ENCODE measurements at regions not wholly inside any gene's neighbourhood (a gene's known extent, or its start where the extent isn't known, plus 50 kb on each side); places are given as distances from the start of the nearest gene placed in this dataset.

DNA sequence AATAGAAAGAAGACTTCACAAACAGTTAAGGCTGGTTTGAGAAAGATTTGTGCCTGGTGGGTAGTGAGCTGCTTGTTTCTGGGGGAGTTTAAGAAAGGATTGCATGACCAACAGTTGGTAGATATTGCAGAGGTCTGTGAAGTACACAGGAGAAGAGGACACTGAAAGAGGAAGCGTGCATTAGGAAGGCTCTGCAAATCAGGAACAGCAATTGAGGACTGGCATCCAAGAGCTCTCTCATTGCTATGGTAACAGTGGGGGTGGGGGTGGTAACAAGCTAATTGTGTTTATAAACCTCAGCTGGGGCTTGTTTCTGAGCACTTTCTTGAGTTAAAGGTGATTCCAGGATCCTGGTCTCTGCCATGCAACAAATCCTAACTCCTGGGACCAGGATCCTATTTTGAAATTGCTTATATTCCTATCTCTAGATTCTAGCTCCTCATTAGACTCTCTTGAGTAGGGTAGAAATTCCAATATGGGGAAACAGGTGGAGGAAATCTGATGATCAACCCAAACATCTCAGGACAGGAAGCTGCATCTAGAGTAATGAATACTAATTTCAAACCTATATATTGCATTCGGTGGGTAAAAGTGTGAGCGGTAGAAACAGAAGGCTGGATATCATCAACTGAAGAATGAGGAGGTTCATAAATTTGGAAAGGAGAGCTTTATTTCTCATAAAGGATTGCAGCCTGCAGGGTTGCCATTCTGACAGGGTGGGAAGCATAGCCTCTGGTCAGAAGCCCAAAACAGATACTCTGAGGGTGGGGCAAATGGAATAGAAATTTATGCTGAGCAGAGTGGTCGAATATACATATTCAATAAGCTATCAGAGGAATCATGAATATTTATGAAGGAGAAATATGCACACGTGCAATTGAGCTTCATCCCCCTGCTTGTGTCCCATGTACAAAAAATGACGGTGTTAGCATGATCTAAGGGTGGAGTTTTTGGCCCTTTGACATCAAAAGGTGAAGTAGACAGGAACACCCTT, 79.4 kb downstream of the PTTG1 start (continued):
- no peak for TF ChIP-seq E2F1 (CRISPR knock-in tag; IDR thresholded peaks at IDR 0.05)

- no peaks in the 10 kb centered on the region for H3K27me3 Mint-ChIP-seq (ENCODE audit: low read depth)
- H3K36me3 Mint-ChIP-seq: no peaks in the 10 kb centered on the region
- no peaks in the 10 kb centered on the region; the same call in 1 of the 2 replicates for H3K9me3 Mint-ChIP-seq
- DNase-seq (ENCODE audit: low spot score) (no peak), ATAC-seq (no peak)
- CTCF ChIA-PET: no interaction called here
- no peak overlapping the region for H3K27ac Mint-ChIP-seq
- POLR2A ChIA-PET: no interaction called here
- no peak overlapping the region for H3K4me3 Mint-ChIP-seq
- TF ChIP-seq E2F5 (CRISPR knock-in tag; IDR thresholded peaks at IDR 0.05): no peak
- TF ChIP-seq MXD4 (CRISPR knock-in tag; IDR thresholded peaks at IDR 0.05; ENCODE audit: borderline replicate concordance): no peak
- TF ChIP-seq, protein P1, sequence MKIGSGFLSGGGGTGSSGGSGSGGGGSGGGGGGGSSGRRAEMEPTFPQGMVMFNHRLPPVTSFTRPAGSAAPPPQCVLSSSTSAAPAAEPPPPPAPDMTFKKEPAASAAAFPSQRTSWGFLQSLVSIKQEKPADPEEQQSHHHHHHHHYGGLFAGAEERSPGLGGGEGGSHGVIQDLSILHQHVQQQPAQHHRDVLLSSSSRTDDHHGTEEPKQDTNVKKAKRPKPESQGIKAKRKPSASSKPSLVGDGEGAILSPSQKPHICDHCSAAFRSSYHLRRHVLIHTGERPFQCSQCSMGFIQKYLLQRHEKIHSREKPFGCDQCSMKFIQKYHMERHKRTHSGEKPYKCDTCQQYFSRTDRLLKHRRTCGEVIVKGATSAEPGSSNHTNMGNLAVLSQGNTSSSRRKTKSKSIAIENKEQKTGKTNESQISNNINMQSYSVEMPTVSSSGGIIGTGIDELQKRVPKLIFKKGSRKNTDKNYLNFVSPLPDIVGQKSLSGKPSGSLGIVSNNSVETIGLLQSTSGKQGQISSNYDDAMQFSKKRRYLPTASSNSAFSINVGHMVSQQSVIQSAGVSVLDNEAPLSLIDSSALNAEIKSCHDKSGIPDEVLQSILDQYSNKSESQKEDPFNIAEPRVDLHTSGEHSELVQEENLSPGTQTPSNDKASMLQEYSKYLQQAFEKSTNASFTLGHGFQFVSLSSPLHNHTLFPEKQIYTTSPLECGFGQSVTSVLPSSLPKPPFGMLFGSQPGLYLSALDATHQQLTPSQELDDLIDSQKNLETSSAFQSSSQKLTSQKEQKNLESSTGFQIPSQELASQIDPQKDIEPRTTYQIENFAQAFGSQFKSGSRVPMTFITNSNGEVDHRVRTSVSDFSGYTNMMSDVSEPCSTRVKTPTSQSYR (CRISPR knock-in tag; IDR thresholded peaks at IDR 0.05): no peak
- no peak for TF ChIP-seq ZNF416 (CRISPR knock-in tag; IDR thresholded peaks at IDR 0.05)
- no peak for TF ChIP-seq ZNF512 (CRISPR knock-in tag; IDR thresholded peaks at IDR 0.05; ENCODE audit: borderline replicate concordance)
- no peak for TF ChIP-seq ZNF423 (CRISPR knock-in tag; IDR thresholded peaks at IDR 0.05)
- no peak for TF ChIP-seq FOXP1 (CRISPR knock-in tag; IDR thresholded peaks at IDR 0.05; ENCODE audit: borderline replicate concordance)
- no peak for TF ChIP-seq IRF2 (CRISPR knock-in tag; IDR thresholded peaks at IDR 0.05; ENCODE audit: borderline replicate concordance, low read depth)
- no peak for TF ChIP-seq CBFB (CRISPR knock-in tag; IDR thresholded peaks at IDR 0.05; ENCODE audit: low read depth)
- no peak for TF ChIP-seq ATF1 (CRISPR knock-in tag; IDR thresholded peaks at IDR 0.05)
- TF ChIP-seq, protein P2, sequence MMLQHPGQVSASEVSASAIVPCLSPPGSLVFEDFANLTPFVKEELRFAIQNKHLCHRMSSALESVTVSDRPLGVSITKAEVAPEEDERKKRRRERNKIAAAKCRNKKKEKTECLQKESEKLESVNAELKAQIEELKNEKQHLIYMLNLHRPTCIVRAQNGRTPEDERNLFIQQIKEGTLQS (CRISPR knock-in tag; conservative IDR thresholded peaks at IDR 0.05): no peak
- no peak for TF ChIP-seq ATF6 (CRISPR knock-in tag; IDR thresholded peaks at IDR 0.05)
- TF ChIP-seq, protein P3, sequence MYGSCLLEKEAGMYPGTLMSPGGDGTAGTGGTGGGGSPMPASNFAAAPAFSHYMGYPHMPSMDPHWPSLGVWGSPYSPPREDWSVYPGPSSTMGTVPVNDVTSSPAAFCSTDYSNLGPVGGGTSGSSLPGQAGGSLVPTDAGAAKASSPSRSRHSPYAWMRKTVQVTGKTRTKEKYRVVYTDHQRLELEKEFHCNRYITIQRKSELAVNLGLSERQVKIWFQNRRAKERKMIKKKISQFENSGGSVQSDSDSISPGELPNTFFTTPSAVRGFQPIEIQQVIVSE (CRISPR knock-in tag; IDR thresholded peaks at IDR 0.05; ENCODE audit: borderline replicate concordance): no peak
- no peak for TF ChIP-seq EMX1 (CRISPR knock-in tag; IDR thresholded peaks at IDR 0.05)
- no peak for TF ChIP-seq NFE2L1 (CRISPR knock-in tag; IDR thresholded peaks at IDR 0.05)
- TF ChIP-seq, protein P4, sequence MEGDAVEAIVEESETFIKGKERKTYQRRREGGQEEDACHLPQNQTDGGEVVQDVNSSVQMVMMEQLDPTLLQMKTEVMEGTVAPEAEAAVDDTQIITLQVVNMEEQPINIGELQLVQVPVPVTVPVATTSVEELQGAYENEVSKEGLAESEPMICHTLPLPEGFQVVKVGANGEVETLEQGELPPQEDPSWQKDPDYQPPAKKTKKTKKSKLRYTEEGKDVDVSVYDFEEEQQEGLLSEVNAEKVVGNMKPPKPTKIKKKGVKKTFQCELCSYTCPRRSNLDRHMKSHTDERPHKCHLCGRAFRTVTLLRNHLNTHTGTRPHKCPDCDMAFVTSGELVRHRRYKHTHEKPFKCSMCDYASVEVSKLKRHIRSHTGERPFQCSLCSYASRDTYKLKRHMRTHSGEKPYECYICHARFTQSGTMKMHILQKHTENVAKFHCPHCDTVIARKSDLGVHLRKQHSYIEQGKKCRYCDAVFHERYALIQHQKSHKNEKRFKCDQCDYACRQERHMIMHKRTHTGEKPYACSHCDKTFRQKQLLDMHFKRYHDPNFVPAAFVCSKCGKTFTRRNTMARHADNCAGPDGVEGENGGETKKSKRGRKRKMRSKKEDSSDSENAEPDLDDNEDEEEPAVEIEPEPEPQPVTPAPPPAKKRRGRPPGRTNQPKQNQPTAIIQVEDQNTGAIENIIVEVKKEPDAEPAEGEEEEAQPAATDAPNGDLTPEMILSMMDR (IDR thresholded peaks at IDR 0.05): no peak
- H3K4me1 Mint-ChIP-seq: peaks cover 37% of the 10 kb centered on the region
Measured at GRCh38 chr5:160504906-160505305, 83.3 kb downstream of the PTTG1 start.
